Superior temporal gyrus (tissue), 1 donor: ENCODE measurements at regions not wholly inside any gene's neighbourhood (a gene's known extent, or its start where the extent isn't known, plus 50 kb on each side); places are given as distances from the start of the nearest gene placed in this dataset.

Source experiments
- DNase-seq: peaks from one replicate; pipeline ENCODE4 v3.0.0-alpha.2; 2016; ENCODE audit errors: extremely low spot score

GRCh38 chr7:35339811-35340210, 85.9 kb upstream of the TBX20 start:
- no peak for DNase-seq

- no peak for DNase-seq
Measured at GRCh38 chr7:35336444-35336843, 82.5 kb upstream of the TBX20 start.

DNA sequence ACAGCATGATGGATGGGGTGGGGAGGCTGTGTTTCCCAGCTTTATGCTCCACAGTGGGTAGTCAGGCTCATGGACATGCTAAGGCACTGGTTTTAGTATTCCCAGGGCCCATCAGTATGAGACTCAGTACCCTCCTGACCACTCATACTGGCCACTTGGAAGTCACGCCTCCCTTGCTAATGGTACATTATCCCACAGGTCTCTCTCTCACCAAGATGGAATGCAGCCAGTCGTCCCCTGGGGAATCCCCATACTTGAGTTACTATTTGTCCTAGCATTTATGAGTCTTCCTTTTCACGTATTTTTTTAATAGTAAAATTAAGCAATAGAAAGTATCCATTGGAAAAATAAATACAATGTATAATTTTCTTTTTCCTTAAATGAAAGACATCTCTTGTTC, 80.6 kb upstream of the TBX20 start:
- DNase-seq, result no peak

DNA sequence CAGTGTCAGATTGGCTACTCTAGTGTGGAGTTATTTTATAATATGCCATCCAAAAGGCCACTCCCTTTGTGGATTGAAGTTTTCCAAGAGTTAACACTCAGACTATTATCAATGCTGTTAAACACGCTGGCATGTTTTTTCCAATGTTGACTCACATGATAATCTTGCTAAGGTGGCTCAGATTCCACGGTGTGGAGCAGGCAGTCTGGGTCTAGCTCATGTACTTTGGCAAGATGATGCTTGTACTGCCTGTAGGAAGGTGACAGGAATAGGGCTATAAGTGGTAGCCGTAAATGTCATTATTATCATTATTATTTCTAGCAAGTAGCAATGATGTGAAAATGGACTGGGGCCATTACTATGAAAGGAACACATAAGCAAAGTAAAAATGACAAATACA, 79.4 kb upstream of the TBX20 start:
- no peak for DNase-seq

DNA sequence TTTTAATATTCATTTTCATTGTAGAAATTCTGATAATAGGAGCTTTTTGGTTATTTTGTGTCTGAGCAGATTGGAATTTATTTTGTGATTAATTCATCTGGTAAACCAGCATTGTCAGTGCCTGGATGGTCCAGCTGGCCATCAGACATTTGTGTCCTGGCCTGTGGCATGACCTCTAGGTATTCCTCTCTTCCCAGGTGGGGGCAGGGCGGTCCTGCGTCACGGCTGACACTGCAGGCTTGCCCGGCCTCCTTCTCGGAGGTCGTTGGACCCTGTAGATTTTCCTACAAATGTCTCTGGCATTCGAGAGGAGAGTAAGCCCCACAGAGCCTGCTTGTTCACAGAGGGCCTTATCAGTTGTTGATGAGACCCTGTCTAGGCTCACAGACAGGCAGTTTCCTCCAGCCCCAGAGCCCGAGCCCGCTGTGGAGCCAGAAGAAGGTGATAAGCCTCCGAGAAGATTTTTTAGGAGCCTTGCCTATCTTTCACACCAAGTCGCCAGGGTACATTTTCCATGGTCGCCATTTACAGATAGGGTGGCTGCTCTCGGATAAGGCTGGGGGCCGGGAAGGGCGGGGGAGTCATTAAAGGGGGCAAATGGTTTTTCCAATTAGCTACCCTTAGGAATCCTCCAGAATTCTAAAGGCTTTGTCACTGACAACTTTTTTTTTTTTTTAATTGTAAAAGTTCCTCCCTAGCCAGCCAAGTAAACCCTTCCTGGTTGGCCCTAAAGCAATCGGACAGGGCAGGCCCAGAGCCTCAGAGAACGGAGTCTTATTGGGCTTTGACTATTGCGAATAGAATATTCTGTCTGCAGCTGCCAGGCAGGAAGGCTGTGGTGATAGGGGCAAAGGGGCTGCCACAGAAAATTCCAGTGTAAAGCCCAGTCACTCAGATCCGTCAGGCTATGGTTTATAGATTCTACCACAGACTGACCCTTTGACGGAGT, 78.1 kb upstream of the TBX20 start:
- DNase-seq, result no peak

- DNase-seq, result no peak
Measured at GRCh38 chr7:35329026-35329425, 75.1 kb upstream of the TBX20 start.

GRCh38 chr7:35319606-35320005, 65.7 kb upstream of the TBX20 start:
- DNase-seq, result no peak

GRCh38 chr7:35316549-35316948, 62.6 kb upstream of the TBX20 start:
- DNase-seq, result no peak

GRCh38 chr7:35315517-35315916, 61.6 kb upstream of the TBX20 start:
- DNase-seq, result no peak

DNA sequence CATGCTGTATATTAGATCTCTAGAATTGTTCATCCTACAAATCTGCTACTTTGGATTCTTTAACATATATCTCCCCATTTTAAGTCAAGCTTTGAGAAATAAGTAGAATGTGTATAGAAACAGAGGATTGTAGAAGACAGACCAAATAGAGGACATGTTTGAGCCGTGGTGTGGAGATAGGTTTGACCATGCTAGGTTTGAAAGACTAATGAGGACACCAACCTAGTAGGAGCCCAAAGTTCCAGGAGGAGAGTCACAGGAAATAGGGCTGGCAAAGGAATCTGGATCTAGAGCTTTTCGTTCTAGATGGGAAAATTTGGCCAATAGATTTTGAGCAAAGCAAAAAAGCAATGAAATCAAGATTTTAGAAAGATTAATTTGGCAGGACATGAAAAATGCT, 60.5 kb upstream of the TBX20 start:
- DNase-seq, result no peak

DNA sequence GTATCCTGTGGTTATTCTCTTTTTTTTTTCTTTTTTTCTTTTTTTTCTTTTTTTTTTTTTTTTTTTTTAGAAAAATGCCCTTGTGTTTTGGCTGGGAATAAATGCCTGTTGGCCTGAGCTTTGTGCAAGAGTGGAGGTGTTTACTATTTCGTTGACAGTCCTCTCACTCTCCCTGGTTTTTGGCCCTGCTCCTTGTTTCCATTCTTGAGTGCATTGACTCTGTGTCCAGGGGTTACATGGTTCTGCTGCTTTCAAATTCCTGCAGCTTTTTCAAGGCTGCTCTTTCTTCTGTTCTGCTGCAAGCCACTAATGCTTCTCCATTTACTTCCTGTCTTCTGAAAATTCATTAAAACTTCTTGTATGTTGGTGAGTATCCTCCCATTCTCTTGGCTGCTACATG, 59.7 kb upstream of the TBX20 start:
- DNase-seq, result no peak
